ENCODE measurements at regions not wholly inside any gene's neighbourhood (a gene's known extent, or its start where the extent isn't known, plus 50 kb on each side); places are given as distances from the start of the nearest gene placed in this dataset.

- H3K4me1 ChIP-seq (ENCODE audit: control insufficient read depth in 1 of 2, insufficient read depth in 2 of 2, low read length in 2 of 2): no peaks in the 10 kb centered on the region
- no peaks in the 10 kb centered on the region for H3K36me3 ChIP-seq (ENCODE audit: control insufficient read depth in 1 of 2, insufficient read depth in 2 of 2, low read length in 2 of 2)
- no peaks in the 10 kb centered on the region for H3K9me3 ChIP-seq (ENCODE audit: control insufficient read depth in 1 of 2, low read length in 2 of 2)
- no peak overlapping the region for H3K4me3 ChIP-seq (ENCODE audit: low read depth in 1 of 2, low read length in 2 of 2)
- no peaks in the 10 kb centered on the region for H3K27me3 ChIP-seq (ENCODE audit: low read depth, low read length)
- no peak overlapping the region for H3K27ac ChIP-seq (ENCODE audit: low read length)
Measured at GRCh38 chr5:98705841-98706240, 67.6 kb upstream of the RGMB start.

GRCh38 chr5:98709681-98710080 is 63.8 kb upstream of the RGMB start:
- no peak overlapping the region for H3K27ac ChIP-seq (ENCODE audit: low read length)
- H3K9me3 ChIP-seq (ENCODE audit: control insufficient read depth in 1 of 2, low read length in 2 of 2): no peaks in the 10 kb centered on the region
- no peaks in the 10 kb centered on the region for H3K36me3 ChIP-seq (ENCODE audit: control insufficient read depth in 1 of 2, insufficient read depth in 2 of 2, low read length in 2 of 2)
- H3K4me3 ChIP-seq (ENCODE audit: low read depth in 1 of 2, low read length in 2 of 2): no peak overlapping the region
- no peaks in the 10 kb centered on the region for H3K4me1 ChIP-seq (ENCODE audit: control insufficient read depth in 1 of 2, insufficient read depth in 2 of 2, low read length in 2 of 2)
- H3K27me3 ChIP-seq (ENCODE audit: low read depth, low read length): no peaks in the 10 kb centered on the region

GRCh38 chr5:98713027-98713426 is 60.4 kb upstream of the RGMB start:
- H3K4me3 ChIP-seq (ENCODE audit: low read depth in 1 of 2, low read length in 2 of 2): no peak overlapping the region
- H3K4me1 ChIP-seq (ENCODE audit: control insufficient read depth in 1 of 2, insufficient read depth in 2 of 2, low read length in 2 of 2): no peaks in the 10 kb centered on the region
- no peaks in the 10 kb centered on the region for H3K27me3 ChIP-seq (ENCODE audit: low read depth, low read length)
- no peaks in the 10 kb centered on the region for H3K36me3 ChIP-seq (ENCODE audit: control insufficient read depth in 1 of 2, insufficient read depth in 2 of 2, low read length in 2 of 2)
- H3K27ac ChIP-seq (ENCODE audit: low read length): no peak overlapping the region
- no peaks in the 10 kb centered on the region for H3K9me3 ChIP-seq (ENCODE audit: control insufficient read depth in 1 of 2, low read length in 2 of 2)

- H3K4me3 ChIP-seq (ENCODE audit: low read depth in 1 of 2, low read length in 2 of 2): no peak overlapping the region
- H3K36me3 ChIP-seq (ENCODE audit: control insufficient read depth in 1 of 2, insufficient read depth in 2 of 2, low read length in 2 of 2): no peaks in the 10 kb centered on the region
- no peaks in the 10 kb centered on the region for H3K4me1 ChIP-seq (ENCODE audit: control insufficient read depth in 1 of 2, insufficient read depth in 2 of 2, low read length in 2 of 2)
- H3K27me3 ChIP-seq (ENCODE audit: low read depth, low read length): no peaks in the 10 kb centered on the region
- no peak overlapping the region for H3K27ac ChIP-seq (ENCODE audit: low read length)
- no peaks in the 10 kb centered on the region for H3K9me3 ChIP-seq (ENCODE audit: control insufficient read depth in 1 of 2, low read length in 2 of 2)
Measured at GRCh38 chr5:98713856-98714255, 59.6 kb upstream of the RGMB start.

GRCh38 chr5:98714710-98715288 is 58.7 kb upstream of the RGMB start:
- no peaks in the 10 kb centered on the region for H3K27me3 ChIP-seq (ENCODE audit: low read depth, low read length)
- no peaks in the 10 kb centered on the region for H3K9me3 ChIP-seq (ENCODE audit: control insufficient read depth in 1 of 2, low read length in 2 of 2)
- H3K36me3 ChIP-seq (ENCODE audit: control insufficient read depth in 1 of 2, insufficient read depth in 2 of 2, low read length in 2 of 2): no peaks in the 10 kb centered on the region
- no peaks in the 10 kb centered on the region for H3K4me1 ChIP-seq (ENCODE audit: control insufficient read depth in 1 of 2, insufficient read depth in 2 of 2, low read length in 2 of 2)
- H3K4me3 ChIP-seq (ENCODE audit: low read depth in 1 of 2, low read length in 2 of 2): no peak overlapping the region
- H3K27ac ChIP-seq (ENCODE audit: low read length): no peak overlapping the region

- Histone ChIP-seq H3K4me1 (ENCODE audit: control insufficient read depth in 1 of 2, insufficient read depth in 2 of 2, low read length in 2 of 2) (no peaks in the 10 kb centered on the region), H3K27me3 (ENCODE audit: low read depth, low read length) (no peaks in the 10 kb centered on the region), H3K9me3 (ENCODE audit: control insufficient read depth in 1 of 2, low read length in 2 of 2) (no peaks in the 10 kb centered on the region), H3K4me3 (ENCODE audit: low read depth in 1 of 2, low read length in 2 of 2) (no peak overlapping the region), H3K27ac (ENCODE audit: low read length) (no peak overlapping the region), H3K36me3 (ENCODE audit: control insufficient read depth in 1 of 2, insufficient read depth in 2 of 2, low read length in 2 of 2) (no peaks in the 10 kb centered on the region)
Measured at GRCh38 chr5:98721231-98721928, 52.1 kb upstream of the RGMB start.

- no peak overlapping the region for H3K27ac ChIP-seq (ENCODE audit: low read length)
- no peak overlapping the region for H3K4me3 ChIP-seq (ENCODE audit: low read depth in 1 of 2, low read length in 2 of 2)
- H3K27me3 ChIP-seq (ENCODE audit: low read depth, low read length): no peaks in the 10 kb centered on the region
- no peaks in the 10 kb centered on the region for H3K9me3 ChIP-seq (ENCODE audit: control insufficient read depth in 1 of 2, low read length in 2 of 2)
- no peaks in the 10 kb centered on the region for H3K4me1 ChIP-seq (ENCODE audit: control insufficient read depth in 1 of 2, insufficient read depth in 2 of 2, low read length in 2 of 2)
- H3K36me3 ChIP-seq (ENCODE audit: control insufficient read depth in 1 of 2, insufficient read depth in 2 of 2, low read length in 2 of 2): no peaks in the 10 kb centered on the region
Measured at GRCh38 chr5:98722188-98722587, 51.3 kb upstream of the RGMB start.

- Histone ChIP-seq H3K36me3 (ENCODE audit: control insufficient read depth in 1 of 2, insufficient read depth in 2 of 2, low read length in 2 of 2) (no peaks in the 10 kb centered on the region), H3K4me3 (ENCODE audit: low read depth in 1 of 2, low read length in 2 of 2) (no peak overlapping the region)
Measured at GRCh38 chr5:98723061-98723460, 50.4 kb upstream of the RGMB start.

More at GRCh38 chr5:98723061-98723460, 50.4 kb upstream of the RGMB start:
- H3K9me3 ChIP-seq (ENCODE audit: control insufficient read depth in 1 of 2, low read length in 2 of 2): no peaks in the 10 kb centered on the region
- no peaks in the 10 kb centered on the region for H3K27me3 ChIP-seq (ENCODE audit: low read depth, low read length)
- no peak overlapping the region for H3K27ac ChIP-seq (ENCODE audit: low read length)
- H3K4me1 ChIP-seq (ENCODE audit: control insufficient read depth in 1 of 2, insufficient read depth in 2 of 2, low read length in 2 of 2): no peaks in the 10 kb centered on the region
